Erythroblast (primary cell): ENCODE measurements at regions not wholly inside any gene's neighbourhood (a gene's known extent, or its start where the extent isn't known, plus 50 kb on each side); places are given as distances from the start of the nearest gene placed in this dataset.

Experiments
- DNase-seq, 2 experiments: peaks; one replicate each; lab custom pipeline; 2025; lab: John Stamatoyannopoulos, UW
- GATA1 ChIP-seq: IDR thresholded peaks from 2 replicates; pipeline ENCODE4 v1.6.1; 2011; ENCODE audit warnings: low read depth, mild to moderate bottlenecking, control low read depth, low read length, moderate library complexity
- POLR2A ChIP-seq: IDR thresholded peaks from 2 replicates; pipeline ENCODE4 v1.6.1; 2011; ENCODE audit warnings: mild to moderate bottlenecking, low read length

- DNase-seq = no peak
- TF ChIP-seq POLR2A = no peak
- no peak for TF ChIP-seq GATA1
Observed at GRCh38 chr3:70433091-70433490, 120.7 kb upstream of the MDFIC2 start.

DNA sequence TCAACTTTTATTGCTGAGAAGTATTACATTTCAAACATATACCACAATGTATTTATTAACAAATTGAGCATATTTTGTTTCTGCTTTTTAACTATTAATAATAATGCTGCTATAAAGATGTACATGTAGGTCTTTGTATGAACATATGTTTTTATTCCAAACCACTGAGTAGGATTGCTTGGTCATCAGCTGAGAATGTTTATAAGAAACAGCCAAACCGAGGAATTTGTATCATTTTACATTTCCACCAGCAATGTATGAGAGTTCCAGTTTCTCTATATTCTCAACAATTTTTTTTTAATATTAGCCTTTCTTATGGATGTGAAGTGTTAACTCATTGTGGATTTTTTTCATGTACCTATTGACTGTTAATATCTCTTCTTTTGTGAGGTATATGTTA lies 119.5 kb upstream of the MDFIC2 start:
- no peak for DNase-seq
- TF ChIP-seq GATA1 (no peak), POLR2A (no peak)

GRCh38 chr3:70426071-70426470 lies 113.6 kb upstream of the MDFIC2 start:
- no peak for DNase-seq
- TF ChIP-seq POLR2A (no peak), GATA1 (no peak)

GRCh38 chr3:70421506-70421905 lies 109.1 kb upstream of the MDFIC2 start:
- no peak for TF ChIP-seq POLR2A
- no peak for TF ChIP-seq GATA1
- DNase-seq = no peak

GRCh38 chr3:70409018-70409417 lies 96.6 kb upstream of the MDFIC2 start:
- no peak for TF ChIP-seq POLR2A
- TF ChIP-seq GATA1 = no peak
- no peak for DNase-seq

DNA sequence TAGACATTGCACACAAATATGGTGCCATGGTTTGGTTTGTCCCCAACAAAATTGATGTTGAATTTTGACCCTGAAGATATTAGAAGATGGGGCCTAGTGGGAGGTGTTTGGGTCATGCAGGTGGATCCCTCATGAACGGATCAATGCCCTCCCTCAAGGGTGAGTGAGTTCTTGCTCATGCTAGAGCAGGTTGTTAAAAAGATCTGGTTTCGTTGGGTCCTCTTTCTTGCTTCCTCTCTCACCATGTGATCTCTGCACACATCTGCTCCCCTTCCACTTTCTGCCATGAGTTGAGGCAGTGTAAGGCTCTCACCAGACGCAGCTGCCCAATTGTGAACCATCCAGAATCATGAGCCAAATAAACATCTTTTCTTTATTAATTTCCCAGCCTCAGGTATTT lies 87.8 kb upstream of the MDFIC2 start:
- DNase-seq = no peak
- TF ChIP-seq POLR2A = no peak
- no peak for TF ChIP-seq GATA1

GRCh38 chr3:70393881-70394612 lies 81.6 kb upstream of the MDFIC2 start:
- DNase-seq = no peak

GRCh38 chr3:70392227-70392626 lies 79.8 kb upstream of the MDFIC2 start:
- TF ChIP-seq POLR2A (no peak), GATA1 (no peak)

More at GRCh38 chr3:70393881-70394612, 81.6 kb upstream of the MDFIC2 start:
- TF ChIP-seq GATA1 = no peak
- no peak for TF ChIP-seq POLR2A

DNA sequence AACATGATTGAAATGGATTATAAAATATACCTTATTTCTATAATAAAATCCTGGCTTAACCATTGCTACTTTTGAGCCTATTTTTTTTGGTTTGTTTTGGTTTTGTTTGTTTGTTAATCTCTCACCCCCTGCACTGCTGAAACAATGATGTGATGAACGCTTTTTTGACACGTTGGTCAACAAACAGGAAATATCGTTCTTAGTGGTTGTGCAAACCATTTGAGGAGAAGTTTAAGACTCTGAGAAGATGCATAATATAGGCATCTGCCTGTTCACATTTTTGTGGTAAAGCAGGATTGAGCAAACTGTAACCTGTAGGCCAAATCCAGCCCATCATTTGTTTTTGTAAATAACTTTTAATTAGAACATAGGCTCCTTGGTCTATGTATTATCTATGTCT lies 75.5 kb upstream of the MDFIC2 start:
- DNase-seq = no peak
- TF ChIP-seq GATA1 = no peak
- TF ChIP-seq POLR2A = no peak

More at GRCh38 chr3:70392227-70392626, 79.8 kb upstream of the MDFIC2 start:
- no peak for DNase-seq

GRCh38 chr3:70386846-70387245 lies 74.4 kb upstream of the MDFIC2 start:
- TF ChIP-seq GATA1 (no peak), POLR2A (no peak)
- no peak for DNase-seq

DNA sequence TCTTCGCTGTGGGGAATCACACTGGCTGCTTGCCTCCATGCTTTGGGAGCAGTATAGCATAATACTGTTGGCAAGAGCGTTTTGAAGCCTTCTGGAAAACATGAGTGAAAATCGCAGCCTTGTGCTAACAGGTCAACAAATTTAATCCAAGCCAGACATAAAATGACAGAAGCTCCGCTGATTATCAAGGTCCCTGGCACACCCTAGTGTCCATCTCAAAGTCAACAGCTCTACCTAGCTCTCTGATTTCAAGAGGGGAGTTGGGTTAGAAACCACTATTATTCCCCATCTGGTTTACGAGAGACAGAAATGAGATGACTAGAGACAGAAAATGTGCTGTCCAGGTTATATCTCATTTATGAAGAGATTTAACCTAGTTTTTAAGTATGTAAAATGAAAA lies 73.6 kb upstream of the MDFIC2 start:
- DNase-seq = no peak
- no peak for TF ChIP-seq POLR2A
- TF ChIP-seq GATA1 = no peak

DNA sequence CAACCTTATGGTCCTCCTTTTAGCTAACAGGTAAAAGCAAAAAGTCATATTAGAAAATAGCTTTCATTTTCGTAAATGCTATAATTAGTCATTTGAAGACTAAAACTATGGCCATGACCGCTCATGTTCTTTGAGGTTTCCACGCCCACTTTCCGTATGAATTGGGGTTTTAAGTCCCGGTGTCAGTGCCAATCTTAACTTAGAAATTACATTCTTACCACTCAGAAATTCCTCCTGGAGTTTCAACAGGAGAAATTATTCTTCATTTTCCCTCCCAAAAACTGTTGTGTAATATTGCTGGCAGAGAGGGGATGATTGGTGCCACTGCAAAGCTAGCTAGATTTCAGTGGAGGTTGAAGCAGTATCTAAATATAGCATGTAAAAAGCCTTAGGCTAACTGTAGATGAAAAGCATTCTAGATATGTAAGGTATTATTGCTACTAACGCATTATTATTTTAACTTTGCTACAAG lies 71.0 kb upstream of the MDFIC2 start:
- no peak for TF ChIP-seq GATA1
- TF ChIP-seq POLR2A = no peak
- no peak for DNase-seq

- no peak for TF ChIP-seq POLR2A
- no peak for TF ChIP-seq GATA1
- no peak for DNase-seq
Observed at GRCh38 chr3:70374179-70374578, 61.7 kb upstream of the MDFIC2 start.
